ENCODE measurements at regions not wholly inside any gene's neighbourhood (a gene's known extent, or its start where the extent isn't known, plus 50 kb on each side); places are given as distances from the start of the nearest gene placed in this dataset.

DNA sequence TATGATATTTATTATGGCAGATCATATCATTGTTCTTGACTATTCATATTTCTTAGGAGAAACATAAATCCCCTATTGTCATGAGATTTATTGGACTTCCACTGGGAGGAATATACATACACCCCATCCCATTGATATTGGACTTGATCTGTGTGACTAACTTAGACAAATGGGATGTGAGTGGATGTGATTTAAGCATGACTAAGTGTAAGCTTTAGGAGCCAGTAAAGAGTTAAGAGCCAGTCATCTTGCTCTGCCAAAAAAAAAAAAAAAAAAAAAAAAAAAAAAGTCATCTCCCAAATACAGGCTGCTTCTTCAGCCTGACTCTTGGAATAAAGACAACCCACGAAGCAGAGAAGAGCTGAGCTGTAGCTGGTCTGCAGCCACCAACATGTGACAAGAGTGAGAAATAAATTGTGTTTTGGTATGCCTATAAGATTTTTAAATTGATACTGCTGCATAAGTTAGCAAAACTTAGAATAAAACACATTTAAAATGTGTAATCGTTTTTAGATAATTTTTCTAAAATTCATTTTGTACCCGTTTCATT, 595.0 kb upstream of the LRRC4C start:
- no peak for DNase-seq

DNA sequence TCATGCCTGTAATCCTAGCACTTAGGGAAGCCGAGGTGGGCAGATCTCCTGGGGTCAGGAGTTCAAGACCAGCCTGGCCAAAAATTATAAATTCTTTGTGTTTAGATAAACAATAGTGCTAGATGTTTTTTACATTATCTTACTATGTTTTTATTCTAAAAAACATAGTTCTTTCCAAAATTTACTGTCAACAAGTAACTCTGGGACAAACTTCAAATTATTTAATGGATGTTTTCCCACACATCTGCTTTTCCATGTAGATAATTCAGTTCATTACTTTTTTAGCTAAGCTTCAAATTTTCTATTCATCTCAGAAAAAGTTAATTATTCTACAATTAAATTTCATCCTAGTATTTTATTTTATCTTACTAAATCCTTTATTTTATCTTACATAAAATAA, 596.2 kb upstream of the LRRC4C start:
- no peak for DNase-seq

DNA sequence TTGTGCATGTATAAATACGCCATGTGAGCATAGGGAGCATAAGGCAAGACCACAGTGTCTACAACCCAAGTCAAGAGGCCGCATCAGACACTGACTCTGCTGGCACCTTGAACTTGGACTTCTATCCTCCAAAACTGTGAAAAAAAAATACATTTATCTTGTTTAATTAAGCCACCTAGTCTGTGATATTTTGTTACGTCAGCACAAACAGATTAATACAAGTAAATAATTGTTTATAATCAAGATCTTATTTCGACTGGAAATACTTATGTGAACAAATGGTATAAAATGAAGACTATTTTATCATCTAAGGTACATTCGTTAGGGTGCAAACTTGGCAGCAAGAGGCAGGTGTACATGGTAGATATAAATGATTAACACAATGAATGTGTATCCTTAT, 599.3 kb upstream of the LRRC4C start:
- no peak for DNase-seq

DNA sequence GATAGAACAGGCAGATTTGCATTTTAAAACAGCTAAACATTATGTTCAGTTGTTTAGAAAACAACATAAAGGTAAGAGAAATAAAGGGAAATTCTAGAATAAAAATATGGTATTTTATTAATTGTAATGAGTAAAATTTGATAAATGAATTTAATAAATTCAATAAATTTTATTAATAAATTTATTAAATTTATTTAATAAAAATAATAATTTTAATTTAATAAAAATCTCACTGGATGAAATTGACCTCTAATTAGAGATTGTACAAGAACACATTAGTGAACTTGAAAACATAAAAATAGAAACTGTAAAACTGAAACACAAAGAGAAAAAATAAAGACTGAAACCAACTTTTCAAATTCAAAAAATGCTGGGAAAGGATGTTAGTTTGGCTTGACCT, 605.7 kb upstream of the LRRC4C start:
- DNase-seq = no peak

DNA sequence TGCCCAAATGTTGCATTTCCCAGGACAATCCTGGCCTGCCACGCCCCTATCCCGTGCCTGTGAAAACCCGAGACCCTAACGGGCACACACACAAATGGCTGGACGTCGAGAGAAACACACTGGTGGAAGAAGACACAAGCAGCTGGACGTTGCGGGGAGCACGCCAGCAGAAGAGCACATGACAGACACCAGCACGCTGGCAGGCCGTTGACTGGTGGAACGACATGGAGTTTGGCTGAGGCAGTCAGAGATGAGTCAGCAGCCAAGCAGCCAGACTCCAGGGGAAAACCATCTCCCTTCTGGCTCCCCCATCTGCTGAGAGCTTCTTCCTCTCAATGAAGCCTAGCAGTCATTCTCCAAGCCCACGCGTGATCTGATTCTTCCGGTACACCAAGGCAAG, 606.7 kb upstream of the LRRC4C start:
- no peak for DNase-seq

DNA sequence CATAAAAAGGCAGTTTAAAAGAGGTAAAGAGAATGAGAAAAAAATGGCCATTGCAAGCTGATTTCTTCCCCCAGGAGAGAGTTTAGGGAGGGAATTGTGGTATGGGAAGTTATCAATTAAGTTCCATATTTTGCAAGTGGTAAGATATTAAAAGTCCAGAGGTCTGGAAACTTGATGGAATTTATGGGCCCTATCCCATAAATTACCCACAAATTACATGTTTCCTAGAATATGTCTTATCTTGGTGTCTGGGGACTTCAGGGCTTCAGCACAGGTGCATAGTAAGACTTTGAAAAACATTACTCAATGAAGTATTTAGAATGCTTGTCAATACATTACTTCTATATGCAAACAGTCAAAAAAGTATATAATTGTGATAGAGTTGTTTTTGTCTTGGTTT, 614.9 kb upstream of the LRRC4C start:
- no peak for DNase-seq

DNA sequence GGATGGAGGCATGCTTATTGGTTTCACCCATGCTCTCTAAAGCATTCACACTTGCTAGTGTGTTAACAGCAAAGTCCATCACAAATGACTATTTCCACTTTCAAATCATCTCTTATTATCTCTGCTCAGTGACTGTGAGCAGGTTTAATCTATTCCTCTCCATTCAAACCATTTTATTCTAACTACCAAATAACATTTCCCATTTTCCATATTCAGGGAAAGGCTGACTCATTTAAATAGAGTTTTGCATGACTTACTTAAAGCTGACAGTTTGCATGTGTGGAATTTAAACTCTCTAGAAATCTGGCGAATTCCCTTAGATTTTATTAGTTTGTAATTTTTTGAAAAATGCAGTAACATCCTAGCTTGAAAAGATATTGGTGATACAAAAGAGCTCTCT, 615.7 kb upstream of the LRRC4C start:
- no peak for DNase-seq

DNA sequence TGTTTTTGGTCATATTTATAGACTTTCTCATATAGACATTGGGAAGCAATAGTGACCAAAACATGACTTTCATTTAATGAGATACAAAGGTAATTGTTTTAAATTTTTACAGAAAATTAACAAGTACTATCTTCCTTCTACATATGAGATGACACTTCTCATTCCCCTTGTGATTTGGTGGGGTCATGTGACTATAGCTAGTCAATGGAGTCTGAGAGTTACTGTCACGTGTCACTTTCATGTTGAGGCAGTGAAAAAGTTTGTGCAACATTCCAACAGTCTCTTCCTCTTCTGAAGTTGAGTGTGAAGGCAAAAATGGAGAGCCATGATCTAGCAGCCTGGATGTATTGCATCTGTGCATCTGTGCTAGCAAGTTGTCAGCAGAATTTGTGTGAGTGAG, 618.3 kb upstream of the LRRC4C start:
- DNase-seq = no peak

DNA sequence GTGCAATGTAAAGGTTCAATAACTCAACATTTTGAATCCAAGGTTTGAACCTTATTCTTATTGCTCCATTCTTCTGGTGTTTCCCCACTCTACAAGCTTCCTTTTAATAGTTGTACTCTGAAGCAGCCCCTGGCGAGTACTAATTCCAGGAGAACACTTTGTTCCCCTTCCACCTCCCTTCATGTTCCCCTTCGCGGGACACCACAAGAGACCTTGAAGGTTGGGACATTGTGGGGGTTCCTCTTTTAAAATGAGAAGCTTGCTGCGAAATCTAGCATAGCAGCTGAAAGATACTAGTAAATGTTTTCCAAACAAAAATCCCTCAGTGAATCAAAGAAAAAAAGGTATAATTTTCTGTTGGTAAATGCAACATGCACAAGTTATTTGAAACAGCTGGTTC, 626.3 kb upstream of the LRRC4C start:
- no peak for DNase-seq

DNA sequence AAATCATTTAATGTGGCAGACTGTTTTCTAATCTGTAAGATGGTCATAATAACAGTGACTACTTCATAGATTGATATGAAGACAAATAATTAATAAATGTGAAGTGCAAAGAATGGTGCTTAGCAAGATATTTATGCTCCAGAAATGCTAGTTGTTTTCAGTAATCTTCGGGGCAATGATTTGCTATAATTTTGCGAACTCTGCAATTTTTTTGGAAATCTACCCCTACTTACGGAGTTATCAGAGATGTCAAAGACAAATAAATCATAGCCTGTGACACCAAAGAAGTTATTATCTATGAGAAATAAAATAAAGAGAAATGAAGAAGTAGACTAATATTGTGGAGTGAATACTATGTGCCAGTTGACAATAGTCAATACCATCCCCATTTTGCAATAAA, 634.1 kb upstream of the LRRC4C start:
- DNase-seq = no peak

DNA sequence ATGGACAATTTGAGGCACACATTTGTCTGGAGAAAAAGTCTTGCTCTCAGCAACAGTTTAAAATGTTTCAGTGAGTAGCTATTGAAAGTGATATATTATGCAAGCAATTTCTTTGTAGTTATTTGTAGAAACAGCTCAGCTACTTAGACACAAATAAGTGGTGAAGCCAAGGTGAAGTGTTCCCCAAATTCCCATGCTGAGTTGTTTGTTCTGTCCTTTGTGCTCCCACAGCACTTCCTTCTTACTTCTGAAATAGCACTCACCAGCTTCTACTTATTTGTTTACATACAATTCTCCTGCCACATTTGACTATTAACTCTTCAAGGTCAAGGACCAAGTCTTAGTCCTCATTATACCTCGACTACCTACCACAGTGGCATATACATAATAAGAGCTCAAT, 638.6 kb upstream of the LRRC4C start:
- no peak for DNase-seq

DNA sequence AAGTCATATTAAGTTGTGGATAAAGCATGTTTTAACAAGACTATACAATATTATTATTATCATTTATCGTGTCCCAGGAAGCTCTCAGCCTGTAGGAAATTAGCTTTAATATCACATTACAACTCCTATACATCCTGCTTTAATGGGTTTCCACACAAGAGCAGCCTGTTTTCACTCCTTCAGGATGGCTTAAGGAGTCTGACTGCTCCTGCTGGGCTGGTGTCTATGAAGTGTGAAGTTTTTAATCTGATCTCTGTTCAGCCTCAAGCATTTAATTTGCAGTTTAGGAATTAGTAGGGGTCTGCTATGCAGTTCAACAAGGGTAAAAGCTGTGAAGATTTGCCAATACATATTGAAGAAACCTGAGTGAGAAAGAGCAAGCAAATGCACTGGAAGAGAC, 653.4 kb upstream of the LRRC4C start:
- no peak for DNase-seq

DNA sequence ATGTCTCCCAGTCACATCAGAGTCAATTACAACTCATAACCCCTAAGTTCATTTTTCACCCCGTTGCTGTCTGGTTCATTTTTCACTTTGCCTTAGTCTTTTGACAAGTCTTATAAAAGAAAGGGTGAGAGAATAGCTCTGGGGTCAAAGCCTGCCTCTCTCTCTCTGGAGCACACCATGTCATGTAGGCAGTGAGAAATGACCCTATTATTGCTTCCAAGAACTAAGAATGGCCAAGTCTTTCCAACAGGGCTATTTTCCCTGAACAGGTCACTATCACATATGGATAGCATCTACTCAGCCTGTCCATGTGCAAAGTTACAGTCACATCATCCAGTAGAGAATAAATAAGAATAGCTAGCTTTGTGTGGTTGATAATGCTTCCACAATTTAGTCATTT, 655.5 kb upstream of the LRRC4C start:
- DNase-seq = no peak

DNA sequence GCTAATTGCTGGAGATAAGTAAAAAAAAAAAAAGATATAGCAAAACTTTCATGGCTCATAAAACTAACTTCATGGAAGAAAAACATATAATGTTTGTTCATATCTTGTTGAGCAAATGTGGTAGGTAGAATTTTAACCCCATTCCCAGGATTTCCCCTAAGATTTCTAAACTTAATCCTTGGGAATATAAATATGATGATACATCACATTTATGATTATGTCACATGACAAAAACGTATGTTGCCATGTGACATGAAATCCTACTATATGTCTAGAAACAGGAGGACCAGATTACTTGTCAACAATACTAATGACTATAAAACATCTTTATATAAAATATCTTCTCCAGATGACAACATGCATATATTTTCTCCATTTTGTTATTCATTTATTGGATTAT, 679.0 kb upstream of the LRRC4C start:
- no peak for DNase-seq

DNA sequence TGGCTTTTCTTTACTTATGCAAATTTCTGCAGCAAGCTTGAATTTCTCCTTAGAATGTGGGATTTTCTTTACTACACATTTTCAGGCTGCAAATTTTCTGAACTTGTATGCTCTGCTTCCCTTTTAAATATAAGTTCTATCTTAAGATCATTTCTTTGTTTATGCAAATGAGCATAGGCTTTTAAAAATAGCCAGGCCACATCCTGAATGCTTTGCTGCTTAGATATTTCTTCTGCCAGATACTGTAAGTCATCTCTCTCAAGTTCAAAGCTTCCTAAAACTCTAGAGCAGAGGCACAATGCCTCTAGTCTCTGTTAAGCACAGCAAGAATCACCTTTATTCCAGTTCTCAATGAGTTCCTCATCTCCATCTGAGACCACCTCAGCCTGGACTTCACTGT, 685.9 kb upstream of the LRRC4C start:
- no peak for DNase-seq

DNA sequence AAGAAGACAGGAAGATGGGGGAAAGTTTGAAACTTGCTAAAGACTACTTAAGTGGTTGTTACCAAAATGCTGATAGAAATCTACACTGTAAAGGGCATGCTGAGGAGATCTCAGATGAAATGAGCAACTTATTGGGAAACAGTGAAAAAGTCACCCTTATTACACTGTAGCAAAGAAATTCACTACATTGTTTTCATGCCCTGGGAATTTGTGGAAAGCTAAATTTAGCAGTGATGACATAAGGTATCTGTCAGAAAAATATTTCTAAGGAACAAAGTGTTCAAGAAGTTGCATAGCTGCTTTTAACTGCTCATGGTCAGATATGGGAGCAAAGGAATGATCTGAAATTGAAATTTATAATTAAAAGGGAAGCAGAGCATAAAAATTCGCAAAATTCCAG, 702.4 kb upstream of the LRRC4C start:
- no peak for DNase-seq

DNA sequence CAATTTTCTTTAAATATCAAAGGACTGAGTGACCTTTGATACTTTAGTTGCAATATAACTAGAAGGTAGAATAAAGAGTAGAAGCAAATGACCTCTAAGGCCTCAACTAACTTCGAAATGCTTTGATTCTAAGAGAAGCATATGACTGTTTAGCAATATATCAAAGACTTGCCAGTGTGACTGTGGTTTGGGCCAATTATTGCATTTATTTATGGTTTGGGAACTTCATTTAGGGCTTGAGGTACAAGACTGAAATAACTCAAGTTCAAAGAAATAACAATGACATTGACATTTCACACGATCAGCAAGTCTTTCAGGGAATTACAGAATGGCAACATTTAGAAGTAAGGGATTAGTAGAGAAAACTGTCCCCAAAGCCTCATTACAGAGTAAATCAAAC, 709.7 kb upstream of the LRRC4C start:
- DNase-seq = no peak

DNA sequence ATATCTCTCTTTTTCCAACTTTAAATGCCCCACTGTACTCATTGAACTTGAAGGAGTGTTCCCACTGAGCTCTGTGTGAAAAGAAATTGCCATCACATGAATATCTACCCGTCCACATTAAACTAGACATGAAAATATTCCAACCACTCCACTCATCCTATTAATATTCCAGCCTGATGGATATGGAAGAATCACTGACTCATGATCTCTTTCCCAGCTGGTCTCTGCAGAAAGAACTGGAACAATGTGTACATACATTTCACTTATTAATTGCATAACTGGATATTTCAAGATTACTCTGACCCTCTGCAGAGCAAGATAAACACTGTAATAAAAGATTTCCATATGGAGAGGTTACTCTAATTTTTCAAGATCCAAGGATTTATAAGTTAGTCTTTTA, 711.1 kb upstream of the LRRC4C start:
- no peak for DNase-seq

DNA sequence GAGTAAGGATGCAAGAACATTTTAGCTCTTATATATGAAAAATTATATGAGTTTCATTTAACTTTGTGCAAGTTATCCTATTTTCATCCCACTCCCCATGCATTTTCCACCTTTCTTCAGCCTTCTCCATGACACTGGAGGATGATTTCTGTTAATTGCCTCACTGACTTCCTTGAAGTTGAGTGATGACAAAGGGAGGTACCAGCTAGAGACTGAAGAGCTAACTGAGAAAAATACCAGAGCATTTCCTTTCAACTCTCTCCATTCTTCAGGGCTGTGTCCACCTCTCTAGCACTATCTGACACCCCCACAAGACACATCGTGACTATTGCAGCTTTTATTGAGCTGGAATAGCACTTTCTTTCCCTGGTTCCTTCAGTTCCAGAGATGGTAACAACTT, 711.6 kb upstream of the LRRC4C start:
- DNase-seq = no peak

DNA sequence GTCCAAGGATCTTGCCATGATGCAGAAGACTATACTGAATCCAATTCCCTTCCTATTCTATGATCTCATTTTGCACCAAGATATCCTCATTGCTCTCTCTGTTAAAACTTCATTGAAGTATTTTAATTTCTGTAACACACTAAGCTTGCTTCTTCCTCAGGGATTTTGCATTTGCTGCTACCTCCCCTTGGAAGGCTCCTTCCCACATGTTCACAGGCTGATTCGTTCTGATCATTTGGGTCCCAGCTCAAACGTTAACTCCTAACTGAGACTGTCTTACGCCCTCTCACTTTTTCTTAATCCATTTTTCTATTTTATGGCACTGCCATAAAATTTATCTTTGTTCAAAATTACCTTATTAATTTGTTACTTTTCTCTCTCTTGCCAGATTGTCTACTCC, 713.0 kb upstream of the LRRC4C start:
- no peak for DNase-seq

DNA sequence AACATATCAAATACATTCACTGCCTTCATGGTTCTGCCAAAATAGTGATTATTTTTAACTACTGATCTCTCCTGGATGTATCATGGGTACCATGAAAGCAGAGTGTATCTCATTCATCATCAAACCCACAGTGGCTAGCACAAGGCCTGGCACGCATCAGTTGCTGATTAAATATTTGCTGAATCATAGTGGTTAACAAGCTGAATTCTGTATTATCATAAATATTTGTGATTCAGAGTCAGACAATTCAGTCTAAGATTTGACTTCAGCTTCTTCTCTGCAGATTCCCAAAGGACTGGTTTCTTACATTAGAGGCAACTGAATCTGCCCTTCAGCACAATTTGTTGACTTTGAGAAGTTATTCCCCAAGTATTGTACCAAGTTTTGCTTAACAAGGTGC, 715.8 kb upstream of the LRRC4C start:
- no peak for DNase-seq

DNA sequence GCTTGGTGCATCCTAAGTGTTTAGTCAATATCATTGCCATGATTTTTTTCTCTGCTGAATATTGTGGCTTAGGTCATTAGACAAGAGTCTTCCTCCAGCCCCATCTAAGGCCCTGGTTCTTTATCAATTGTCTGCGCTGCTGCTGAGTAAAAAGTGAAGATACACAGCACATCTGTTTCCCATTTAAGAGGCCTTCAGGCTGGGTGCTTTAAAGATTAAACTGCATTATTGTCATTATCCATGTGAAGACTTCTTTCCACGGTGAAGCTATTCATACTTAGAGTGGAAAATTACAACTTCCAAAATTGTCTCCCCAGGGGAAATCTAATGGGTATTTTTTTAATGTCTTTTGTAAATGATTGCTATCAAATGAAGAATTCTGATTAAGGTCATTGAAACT, 719.8 kb upstream of the LRRC4C start:
- no peak for DNase-seq

DNA sequence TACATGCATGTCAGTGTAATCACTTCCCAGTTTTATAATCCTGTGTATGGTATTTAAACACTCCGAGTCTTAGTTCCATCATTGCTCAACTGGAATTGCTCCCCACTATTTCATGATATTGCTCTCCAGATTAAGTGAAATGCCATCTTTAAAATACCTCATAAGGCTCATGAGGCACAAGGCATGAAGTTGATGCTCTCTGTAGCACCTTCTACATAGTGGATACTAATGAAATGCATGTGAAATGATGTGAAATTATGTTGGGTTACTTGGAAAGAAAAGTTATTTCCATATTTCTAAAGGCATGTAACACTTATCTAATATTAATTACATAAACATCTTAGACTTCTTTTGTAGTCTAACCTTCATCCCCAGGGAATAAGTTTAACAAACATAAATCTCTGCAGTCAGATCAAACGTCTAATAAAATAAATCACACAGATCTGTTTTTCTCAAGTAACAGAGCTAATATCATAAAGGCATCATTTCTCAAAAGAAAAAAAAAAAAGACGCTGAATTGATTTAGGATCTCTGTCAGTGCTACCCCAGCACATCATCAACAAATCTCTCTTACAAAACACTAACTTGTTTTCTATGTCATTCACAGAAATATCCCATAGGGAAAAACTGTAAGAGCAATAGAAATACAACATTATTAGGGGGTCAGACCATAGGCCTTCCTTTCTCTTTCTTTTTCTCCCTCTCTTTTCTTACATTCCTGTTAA, 736.0 kb upstream of the LRRC4C start:
- DNase-seq = no peak

DNA sequence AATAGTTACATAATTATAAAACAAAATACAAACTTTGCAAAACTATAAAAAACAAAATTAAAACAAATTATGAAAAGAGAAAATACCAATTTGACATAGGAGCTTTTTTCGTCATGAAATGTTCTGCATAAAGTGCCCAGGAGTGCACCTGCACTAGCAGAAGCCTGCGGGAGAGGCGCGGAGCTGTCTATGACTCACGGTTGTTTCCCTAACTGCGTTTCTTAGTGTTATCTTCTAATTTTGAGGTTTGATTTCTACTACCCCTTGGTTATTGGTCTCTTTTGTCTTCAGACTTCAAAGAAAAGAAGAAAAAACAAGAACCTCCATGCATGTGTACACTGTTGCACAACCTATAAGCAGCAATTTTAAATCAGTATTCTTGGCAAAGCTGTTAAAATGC, 740.9 kb upstream of the LRRC4C start:
- no peak for DNase-seq

DNA sequence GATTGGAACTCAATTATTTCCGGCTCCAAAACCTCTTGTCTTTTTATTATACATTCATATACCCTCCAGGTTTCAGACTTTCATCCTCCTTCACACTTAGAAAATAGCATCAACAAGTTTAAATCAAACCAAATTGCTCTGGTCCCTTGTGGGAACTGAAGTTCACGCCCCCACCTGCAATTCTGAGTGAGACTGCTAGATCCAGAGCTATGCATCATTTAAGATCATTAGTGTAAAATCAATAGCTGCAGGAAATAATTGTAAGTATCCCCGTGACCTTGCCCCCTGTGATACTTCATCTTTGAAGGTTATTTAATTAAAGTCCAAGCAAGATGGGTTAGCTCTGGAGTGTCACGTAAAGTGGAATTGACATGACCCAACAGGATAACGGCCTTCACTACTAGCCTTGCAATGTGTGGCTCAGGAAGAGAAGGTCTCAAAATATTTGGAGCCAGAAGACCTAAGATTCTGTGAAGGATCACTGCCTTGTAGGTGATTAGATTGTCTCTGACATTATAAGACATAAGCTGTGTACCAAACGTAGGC, 742.2 kb upstream of the LRRC4C start:
- DNase-seq = no peak

Measured in activated CD4-positive, alpha-beta T cell treated with anti-CD3 and anti-CD28 coated beads, Interleukin-2, amount 50 U/mL, for 16 hours (primary cell).